Activated naive CD4-positive, alpha-beta T cell treated with anti-CD3 and anti-CD28 coated beads, Interleukin-2, amount 50 U/mL, for 16 hours (primary cell): ENCODE measurements at regions not wholly inside any gene's neighbourhood (a gene's known extent, or its start where the extent isn't known, plus 50 kb on each side); places are given as distances from the start of the nearest gene placed in this dataset.

ENCODE experiments used
- DNase-seq: peaks from one replicate; pipeline ENCODE4 v3.0.0-alpha.2; 2020

DNA sequence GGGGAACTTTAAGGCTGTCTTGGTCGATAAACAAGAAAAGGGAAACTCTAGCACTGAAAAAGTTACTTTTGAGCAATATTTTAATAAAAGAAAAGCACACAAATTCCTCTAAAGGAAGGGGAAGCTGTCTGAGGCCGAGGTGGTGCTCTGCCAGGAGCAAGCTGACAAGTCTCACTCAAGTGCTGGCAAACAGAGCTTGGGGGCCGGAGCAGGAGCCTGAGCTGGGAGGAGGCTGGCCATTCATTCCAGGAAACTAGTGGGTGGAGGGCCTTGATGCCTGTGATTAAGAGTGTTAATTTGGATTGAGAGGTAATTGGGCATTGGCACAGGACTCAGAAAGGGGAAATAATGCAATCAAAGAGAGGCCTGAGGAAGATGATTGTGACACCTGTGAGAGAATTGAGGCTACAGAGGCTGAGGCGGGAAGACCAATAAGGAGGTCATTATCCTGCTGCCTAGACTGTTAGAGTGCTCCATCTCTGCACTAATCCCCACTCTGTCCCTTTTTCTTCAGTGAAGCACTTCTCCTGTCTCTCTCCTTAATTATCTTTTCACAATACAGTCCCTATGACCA is 154.9 kb upstream of the COL1A2 start:
- DNase-seq, result no peak

DNA sequence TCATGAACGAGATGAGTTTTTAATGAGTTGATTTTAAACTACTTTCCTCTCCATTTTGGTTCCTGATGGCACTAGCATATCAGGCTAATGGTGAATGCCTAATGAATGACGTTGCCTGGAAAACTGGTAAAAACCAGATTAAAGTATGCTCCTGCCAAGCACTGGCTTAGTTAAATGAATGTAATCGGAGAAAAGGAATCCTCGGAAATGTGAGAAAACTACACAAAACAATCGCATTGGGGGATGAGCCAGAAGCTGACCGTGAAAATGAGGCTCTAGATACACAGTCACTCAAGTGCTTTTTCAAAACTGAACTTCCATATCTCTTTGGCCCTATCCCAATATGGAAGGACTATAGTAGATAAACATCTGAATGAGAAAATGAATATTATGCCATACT is 153.8 kb upstream of the COL1A2 start:
- no peak for DNase-seq

DNA sequence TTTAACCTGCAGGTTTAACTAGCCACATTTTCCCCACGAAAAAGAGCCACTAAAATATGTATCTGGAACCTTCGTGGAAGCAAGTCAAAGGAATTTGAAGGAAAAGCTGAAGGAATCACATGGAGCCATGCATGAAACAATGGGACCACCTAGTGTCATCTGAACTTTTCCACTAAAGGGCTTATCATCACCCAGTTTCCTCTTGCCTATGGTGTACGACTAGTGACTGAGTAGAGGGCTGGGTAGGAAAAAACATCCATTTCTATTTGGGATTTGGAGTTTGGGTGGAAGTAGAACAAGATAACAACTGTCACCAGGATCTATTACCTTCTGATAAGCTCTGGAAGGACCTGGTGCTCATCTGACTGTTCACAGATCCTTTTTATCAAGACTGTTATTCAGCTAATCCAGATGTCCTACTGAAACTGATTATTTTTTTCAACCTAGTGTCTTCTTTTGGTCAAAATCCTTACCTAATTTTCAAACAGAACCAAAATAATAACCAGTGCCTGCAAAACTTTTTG is 153.2 kb upstream of the COL1A2 start:
- no peak for DNase-seq

DNA sequence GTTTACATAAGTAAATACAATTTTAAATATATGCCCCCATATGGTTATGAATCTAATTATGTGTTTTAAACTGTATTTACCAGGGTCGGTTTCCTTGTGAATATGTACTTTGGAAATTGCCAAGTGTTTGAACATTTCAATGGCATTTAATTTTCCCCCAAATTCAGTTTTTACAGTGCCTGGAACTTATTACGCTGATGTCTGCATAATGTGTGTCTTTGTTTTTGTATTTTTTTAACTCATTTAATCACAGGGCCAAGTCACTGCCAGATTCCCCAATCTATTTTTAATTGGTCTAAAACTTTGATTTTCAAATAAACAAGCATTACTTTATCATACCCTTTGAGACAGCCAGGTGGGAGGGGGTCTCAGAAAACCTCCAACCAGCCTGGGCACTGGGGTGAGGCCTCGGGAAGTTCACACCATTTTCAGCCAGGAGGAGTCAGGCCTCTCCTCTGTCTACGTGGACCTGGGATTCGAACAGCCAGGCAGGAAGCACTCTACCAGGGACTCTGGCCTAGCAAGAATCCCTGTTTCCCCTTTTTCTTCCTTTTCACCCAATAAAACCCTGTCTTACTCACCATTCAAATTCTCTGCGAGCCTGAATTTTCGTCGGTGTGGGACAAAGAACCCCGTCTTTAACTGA is 151.5 kb upstream of the COL1A2 start:
- DNase-seq, result no peak

DNA sequence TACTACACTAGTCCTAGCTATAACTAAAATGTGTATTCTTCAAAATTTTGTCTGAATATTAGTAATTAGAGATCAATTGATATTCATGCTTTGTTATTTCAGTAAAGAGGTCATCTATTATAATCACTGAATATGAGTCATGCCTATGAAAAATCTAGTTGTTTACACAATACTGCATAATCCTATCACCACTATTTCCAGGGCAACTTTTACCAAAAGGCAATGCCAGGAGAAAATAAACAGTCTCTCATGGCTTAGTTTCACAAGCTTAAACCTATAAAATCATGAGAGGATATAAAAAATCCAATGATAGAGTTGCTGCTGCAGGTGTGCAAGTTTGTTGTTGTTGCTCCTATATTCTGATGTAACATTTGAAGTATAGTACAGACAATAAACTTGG is 149.9 kb upstream of the COL1A2 start:
- DNase-seq, result no peak

DNA sequence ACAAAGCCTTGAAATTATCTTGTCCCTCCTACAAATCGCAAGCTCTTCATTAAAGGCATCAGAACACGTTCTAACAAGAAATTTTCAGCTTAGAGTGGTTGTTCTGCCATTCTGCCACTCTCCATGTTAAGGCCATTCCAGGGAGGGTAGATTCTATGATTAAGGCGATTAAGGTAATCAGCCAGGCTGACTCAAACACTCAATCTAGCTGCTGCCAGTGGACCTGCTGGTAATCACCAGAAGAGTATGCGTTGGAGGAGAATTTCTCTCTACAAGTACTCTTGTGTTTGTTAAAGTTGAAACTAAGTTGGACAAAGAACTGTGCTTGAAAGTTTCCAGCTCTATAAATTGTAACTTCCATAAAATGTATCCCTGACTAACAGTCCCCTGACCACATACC is 149.2 kb upstream of the COL1A2 start:
- no peak for DNase-seq

DNA sequence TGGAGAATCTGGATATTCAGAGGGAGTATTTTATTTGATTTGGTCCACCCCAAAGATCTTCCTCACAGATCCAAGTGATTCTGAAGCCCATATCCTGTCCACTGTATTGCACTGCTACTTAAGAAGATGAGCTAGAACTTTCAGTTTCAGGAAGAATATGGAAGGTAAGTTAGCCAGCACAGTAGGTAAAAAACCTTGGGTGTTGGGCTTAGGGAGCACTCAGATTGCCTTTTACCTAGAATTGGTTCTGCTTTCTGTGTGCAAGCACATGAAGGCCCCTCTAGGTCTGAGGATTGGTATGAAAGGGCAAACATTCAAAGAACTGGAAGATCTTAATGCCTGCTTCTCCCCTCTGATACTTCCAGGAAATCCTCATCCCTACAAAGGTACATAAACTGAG is 146.7 kb upstream of the COL1A2 start:
- DNase-seq, result no peak

DNA sequence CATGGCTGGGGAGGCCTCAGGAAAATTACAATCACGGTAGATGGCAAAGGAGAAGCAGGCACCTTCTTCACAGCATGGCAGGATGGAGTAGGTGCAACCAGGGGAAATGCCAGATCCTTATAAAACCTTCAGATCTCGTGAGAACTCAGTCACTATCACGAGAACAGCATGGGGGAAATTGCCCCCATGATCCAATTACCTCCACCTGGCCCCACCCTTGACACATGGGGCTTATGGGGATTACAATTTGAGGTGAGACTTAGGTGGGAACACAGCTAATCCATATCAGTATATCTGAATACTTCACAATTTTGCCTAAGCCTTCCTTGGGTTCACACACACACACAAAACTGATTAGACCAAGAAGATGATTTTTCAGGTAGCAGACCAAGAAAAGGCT is 145.1 kb upstream of the COL1A2 start:
- DNase-seq, result no peak

DNA sequence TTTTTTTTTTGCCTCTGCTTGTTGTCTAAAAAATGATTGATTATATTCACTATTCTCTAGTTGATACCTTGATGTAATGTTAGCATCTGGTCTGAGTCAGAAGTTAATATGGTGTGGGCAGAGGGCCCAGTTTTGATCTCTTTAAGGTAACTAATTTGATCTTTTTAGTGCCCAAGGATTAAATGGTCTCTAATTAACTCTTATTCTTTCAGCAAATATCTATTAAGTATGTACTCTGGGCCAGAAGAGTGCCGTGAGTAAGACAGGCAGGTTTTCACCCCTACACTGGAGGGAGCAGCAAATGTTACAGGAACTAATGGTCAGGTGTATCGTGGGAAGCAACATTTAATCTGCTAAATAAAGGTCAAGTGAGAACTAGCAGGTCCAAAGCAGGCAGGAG is 144.6 kb upstream of the COL1A2 start:
- no peak for DNase-seq

DNA sequence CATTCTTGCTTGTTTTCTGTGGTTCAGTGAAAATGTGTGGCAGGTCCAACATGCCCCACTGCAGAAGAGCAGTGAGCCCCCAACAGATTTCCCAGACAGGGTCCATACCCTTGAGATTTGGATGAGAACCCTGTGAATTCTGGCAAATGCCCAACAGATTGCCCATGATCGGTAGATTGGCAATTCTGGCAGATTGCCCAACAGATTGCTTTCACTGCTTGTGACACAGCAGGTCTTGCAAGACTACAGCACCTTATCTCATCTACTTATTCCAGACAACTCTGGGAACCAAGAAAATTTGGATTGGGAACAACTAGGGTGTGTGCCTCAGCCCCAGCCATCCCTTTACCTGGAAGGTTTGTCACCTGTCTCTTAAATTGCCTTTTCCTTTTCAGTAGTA is 143.7 kb upstream of the COL1A2 start:
- DNase-seq, result no peak

DNA sequence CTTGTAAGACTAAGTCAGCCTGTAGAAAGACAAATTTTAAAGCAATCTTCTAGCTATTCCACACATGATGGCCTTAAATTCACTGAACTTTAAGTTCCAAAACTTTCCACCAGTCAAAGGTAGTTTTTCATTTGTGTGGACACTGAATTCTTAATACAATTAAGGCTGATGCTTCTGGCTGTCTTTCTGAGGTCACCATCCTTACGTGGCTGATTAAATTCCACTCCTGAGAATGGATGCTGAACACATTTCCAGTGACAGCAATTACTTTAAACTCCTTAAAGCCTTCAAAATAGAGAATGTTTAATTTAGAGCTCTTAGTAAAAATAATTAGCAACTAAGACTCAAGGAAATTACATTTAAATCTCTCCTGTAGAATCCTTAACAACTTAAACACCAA is 142.6 kb upstream of the COL1A2 start:
- no peak for DNase-seq

DNA sequence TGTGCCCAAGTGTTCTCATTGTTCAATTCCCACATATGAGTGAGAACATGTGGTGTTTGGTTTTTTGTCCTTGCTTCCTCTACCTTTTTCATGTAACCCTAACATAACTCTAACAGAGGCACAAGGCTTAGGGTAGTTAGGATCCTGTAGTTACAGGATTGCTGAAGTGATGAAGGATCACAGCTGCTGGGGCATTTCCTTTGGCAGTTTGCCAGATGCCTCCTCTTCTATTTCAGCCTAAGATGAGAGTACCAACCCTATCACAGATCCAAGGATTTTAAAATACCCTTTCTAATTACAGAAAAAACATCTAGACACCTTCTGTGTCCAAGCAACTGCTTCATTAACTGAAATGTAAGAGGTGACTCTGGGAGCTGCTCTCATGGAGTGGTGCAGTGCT is 141.7 kb upstream of the COL1A2 start:
- no peak for DNase-seq

DNA sequence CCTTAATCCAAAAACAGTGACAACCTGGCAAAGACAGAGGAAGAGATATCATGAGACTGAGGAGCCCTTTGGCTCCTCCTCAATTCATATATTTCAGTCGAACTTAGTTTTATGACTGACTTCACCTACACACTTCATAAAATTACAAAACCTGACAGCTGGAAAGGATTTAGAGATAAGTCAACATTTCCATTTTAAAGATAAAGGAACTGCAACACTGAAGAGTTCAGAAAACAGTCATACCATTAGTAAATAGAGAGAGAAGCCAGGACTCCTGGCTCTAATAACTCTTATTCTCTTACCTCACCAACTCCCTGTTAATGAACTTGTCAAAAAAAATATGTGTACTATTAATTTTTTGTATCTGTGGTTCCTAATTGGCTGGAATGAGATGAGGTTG is 141.0 kb upstream of the COL1A2 start:
- no peak for DNase-seq

DNA sequence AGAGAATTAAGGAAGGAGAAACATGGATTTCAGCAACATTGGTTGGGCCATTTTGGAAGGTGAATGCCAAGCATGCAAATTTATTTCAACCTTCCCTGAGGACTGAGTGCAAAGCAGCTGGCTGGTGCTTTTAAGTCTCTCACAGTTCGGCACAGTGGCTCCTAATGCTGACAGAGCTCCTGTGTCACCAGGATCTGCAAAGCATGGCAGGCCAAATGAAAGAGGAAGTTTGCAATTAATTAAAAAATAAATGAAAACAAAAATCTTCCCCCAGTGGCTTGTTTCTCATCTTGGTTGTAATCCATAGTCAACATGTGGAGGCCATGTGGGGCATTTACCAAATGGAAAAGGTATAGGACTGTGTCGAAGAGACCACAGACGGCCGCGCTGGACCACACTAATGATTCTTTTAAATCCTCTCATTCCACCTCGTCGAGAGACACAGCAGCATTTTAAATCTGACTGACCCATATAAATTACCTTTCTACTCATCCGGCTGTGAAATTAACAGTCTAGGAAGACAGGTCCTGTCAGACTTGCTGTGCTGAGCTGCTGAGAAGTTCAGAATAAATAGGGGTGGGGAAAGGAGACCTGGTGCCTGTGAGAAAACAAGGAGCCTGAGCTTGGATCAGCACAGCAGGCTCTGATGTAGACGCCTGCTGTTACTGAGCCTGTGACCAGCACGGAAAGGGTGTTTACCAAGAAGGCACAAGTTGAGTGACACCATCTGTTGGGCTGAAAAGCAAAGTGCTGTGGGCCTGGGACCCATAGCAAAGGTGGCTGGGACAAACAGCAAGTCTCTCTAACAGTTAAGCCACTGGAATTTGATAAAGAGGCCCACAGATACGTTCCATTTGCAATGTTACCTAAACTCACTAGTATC is 136.0 kb upstream of the COL1A2 start:
- no peak for DNase-seq

DNA sequence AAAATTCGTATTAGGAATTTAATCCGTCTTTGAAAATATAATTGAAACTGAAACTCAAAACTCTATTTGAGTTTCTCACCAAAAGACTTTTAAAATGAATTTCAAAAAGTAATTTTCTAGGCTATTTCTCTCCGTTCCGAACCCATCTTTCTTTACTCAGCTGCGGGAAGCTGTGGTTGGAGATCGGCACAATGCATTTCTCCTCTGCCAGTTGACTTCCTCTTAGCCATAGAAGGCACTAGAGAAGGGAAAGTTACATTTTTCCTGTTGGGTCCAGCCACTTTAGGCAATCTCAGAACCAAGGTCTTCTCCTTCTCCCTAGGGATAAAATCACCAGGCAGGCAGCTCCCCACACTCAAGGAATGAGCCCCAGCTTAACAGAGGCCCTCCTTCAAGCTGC is 133.6 kb upstream of the COL1A2 start:
- DNase-seq, result no peak

DNA sequence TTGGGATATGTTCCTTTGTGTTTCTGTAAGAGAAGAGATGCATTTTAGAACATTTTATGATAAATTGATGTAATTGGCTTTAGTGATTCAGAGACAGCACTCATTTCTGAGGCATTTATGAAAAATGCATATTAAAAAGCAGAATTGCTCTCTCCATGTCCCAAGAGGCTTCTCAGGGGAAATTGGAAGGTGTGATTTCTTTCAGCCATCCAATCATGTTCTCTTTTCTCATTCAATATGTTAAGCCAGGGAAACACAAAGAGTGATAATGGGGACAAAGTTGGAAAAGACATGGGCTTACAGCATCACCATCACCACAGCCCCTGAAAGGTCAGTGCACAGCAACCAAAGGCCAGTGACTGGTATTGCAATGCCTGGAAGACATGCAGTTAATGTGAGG is 129.9 kb upstream of the COL1A2 start:
- DNase-seq, result no peak

DNA sequence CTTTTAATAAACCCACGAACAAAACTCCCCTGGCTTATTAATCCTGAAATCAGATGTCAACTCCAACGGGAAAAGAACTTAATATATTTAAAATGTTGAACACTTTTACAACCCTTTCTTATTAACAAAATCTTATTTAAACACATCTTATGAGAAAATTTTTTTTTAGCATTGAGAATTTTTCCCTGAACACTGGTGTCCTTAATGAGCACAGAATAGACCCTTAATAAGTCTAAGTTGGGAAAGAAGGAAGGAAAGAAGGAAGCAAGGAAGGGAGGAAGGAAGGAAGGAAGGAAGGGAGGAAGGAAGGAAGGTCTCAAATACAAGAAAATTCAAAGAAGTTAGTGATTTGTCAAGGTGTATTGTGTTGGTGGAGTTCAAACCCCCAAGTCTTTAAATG is 129.2 kb upstream of the COL1A2 start:
- no peak for DNase-seq

DNA sequence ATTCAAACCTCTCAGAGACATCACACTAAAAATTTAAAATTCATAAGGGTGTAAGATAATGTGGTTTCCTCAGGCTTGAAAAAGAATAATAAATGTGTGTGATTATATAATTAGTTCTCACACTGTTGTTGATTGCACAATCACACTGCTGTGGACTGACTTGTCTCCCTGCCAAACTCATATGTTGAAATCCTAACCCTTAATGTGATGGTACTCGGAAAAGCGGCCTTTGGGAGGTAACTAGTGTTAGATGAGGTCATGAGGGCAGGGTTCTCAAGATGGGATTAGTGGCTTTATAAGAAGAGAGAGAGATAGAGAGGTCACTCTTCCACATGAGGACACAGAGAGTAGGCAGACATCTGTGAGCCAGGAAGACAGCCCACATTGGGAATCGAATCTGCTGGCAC is 128.5 kb upstream of the COL1A2 start:
- DNase-seq, result no peak

DNA sequence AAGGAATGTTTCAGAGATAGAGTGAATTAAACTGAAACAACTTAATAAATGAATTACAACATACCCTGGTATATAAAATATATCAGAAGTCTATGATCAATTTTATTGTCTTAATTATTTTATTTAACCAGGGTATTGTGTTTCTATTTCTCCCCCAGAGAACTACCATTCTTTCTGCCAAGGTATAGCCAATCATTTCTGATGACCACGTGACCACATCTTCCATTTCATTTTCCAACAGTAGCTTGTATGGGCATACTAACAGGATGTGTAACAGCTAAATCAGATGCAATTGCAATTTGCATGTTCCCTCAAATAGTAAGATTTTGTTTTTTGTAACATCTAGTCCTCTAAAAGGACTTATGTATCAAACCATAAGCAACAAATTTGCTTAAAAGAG is 123.9 kb upstream of the COL1A2 start:
- no peak for DNase-seq

DNA sequence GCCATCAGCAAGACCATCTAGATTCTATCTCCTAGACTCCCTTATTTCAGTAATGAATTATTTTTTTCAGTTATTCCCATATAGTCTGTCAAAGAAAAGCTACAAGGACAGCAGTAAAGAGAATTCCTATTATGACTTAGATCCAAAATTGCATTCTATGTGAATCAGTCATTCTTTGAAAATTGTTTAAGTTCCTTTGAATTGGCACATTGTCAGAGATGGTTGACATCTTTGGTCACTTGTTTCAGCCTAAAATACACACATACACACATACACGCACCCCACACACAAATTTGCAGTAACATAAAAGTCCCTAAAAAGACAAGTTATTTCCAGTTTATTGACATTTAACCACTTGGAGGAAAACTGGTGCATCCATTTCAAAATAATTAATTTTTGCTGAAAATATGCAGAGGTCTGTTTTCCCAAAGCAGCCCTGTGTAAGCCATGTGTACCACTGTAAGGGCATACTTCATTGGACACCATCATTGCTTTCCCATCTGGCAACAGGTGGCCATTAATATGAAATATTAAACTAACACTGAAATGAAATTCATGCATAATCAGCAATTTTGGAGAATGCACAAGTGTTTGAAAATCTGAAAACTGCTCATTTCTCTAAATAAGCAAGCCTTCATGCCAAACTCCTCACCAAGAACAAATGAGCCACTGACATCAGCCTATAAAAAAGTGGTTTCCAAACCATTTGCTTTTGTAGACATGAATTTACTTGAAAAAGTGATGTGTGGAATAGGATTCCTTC is 121.7 kb upstream of the COL1A2 start:
- no peak for DNase-seq

DNA sequence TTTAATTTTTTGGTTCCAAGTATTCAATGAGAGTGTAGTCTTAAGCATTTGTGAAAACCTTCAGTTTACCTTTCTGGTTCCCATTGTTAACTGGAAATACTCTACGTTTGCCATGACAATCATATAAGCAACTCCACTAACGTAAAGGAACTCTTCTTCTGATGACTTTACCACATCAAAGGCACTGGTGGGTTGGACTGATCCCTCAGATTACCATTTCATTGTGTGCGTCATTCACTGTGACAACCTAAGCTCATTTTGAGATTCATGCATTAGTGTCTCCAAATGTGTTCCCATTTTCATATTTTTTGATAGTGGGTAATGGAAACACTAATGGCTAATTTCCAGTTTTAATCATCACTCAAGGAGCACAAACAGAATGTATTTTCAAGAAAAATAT is 119.9 kb upstream of the COL1A2 start:
- DNase-seq, result no peak

DNA sequence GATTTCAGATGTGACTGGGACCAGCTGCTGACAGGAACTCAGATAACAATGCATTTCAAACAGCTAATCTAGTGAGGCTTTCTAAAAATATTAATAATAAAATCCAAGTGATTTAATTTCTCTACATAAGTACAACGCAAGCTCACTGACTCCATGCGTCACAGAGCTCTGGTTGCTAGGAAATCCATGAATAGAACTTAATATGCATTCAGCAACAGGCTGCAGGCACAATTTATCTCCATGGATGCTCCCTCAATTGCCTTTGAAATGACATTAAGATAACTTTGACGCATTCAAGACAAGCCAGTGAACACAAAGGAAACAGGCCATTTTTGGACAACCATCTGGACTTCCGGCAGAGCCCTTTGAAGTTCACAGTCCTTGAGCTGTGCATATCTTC is 118.7 kb upstream of the COL1A2 start:
- no peak for DNase-seq

DNA sequence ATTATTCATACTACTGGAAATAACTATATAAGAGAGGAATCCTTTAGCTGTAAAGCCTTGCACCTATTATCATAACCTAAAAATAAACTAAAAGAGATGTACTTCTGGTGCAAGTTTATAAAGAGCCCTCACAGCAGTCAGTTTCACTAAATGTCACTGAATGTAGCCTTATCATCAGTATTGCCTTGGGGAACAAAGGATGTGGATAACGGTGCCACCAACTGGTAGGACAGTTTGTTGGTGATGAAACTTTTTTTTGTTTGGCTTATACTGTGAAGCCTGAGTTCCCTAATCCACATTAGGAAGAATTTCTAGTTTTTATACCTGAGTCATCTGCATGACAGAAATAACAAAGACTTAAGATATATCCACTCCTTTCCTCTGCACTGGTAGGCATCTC is 117.9 kb upstream of the COL1A2 start:
- no peak for DNase-seq
